Medulla oblongata (tissue), 1 donor: ENCODE measurements at regions not wholly inside any gene's neighbourhood (a gene's known extent, or its start where the extent isn't known, plus 50 kb on each side); places are given as distances from the start of the nearest gene placed in this dataset.
A peak's percentile ranks its signal among the peaks of the same experiment; 100 is the strongest.
"Not testable (repeated sequence)": the region's sequence is repeated elsewhere in the genome, so short reads cannot be mapped to it uniquely, and the experiment has no call there.

Experiments
- DNase-seq: peaks from one replicate; pipeline ENCODE4 v3.0.0-alpha.2; 2015; ENCODE audit errors: extremely low spot score

DNA sequence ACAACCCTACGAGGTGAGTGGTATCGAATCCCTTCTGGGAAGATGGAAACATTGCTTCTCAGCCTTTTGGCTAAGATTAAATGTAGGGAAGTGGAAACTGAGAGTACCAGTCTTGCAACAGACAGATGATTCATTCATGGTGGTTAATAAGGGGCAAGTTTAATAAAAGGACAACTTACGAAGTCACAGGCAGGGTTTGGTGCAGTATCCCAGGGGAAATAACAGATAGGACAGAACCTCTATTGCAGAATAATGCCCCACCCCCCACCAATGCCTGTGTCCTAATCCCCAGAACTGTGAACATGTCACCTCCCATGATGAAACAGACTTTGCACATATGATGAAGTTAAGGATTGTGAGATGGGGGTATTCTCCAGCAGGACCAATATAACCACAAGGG lies 212.5 kb downstream of the TBX5 start:
- no peak for DNase-seq

DNA sequence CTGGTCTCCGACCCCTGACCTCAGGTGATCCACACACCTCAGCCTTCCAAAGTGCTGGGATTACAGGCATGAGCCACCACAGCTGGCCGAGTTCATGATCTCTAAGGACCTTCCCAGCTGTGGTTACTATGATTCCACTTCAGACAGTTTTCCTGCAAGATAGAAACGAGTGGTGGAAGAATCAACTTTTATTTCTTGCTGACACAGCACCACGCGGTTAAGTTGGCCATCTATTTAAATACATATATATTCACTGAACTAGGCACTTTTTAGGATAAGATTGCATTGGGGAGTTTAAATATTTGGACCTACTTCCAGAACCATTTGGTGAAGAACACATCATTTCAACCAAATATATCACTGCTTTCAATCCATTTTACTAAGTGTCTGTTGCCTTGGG lies 213.4 kb downstream of the TBX5 start:
- DNase-seq, result no peak

DNA sequence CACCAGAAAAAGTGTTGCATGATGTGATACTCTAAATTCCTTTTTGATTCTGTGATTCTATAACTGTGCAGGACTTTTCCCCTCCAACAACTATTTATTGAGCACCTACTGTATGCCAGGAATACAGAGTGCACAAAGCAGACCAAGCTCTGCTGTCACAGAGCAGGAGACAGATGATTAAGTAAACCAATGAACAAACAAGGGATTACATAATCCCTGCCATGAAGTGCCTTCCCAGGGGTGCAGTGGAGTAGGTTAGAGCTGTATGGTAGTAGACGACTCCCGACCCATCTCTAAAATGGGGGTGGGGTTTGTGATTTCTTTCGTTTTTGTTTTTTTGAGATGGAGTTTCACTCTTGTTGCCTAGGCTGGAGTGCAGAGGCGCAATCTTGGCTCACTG lies 213.9 kb downstream of the TBX5 start:
- no peak for DNase-seq

DNA sequence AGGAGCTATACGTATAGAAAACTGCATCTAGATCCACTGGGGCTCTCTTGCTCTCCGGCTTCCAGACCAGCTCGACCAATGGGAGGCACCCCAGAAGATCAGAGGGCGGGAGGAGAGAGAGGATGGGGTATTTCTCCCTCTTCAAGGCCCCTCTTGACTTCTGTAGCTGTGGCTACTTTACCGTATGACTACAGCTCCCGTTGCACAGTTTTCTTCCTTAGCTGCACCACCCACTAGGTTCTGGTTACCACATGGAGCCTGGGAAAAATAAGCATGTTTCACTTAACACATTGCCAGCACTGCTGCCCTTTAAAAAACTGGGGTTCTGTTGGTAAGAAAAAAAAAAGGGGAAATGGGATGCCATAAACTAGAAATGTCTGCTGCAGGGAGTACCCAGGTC lies 214.4 kb downstream of the TBX5 start:
- DNase-seq, result no peak

DNA sequence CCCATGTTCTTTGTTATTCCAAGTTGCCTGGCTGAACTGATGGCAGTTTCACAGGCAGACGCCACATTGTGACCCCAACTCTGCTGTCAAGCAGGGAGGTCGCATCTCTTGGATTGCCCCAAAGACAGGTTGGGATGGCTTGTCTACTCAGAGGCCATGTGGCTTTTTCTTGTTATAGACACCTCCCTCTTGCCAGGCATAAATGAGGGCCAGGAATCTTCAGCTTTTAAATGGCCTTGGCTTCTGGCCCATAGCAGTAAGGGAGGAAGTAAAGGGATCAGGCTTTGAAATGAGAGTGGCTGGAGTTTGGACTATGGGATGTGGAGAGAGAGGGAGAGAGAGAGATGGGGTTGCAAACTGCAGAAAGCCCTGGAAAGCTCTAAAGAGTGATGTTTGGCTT lies 215.0 kb downstream of the TBX5 start:
- DNase-seq, result no peak

DNA sequence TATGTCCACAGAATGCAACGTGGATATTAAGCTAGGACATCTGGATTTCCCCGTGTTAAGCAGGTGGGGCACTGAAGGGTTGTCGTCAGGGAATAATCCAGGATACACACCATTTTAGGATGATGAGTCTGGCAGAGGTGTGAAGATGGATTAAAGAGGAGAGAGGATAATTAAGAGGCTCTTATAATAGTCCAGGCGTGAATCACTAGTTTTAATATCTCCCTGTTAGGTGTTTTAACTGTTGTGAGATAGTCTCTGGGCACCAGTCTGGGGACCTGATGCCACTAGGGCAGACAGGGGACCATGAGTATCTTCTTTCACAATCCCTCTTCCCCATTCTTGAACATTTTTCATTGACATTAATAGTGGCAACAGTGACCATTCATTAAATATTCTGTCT lies 216.7 kb downstream of the TBX5 start:
- DNase-seq, result no peak

DNA sequence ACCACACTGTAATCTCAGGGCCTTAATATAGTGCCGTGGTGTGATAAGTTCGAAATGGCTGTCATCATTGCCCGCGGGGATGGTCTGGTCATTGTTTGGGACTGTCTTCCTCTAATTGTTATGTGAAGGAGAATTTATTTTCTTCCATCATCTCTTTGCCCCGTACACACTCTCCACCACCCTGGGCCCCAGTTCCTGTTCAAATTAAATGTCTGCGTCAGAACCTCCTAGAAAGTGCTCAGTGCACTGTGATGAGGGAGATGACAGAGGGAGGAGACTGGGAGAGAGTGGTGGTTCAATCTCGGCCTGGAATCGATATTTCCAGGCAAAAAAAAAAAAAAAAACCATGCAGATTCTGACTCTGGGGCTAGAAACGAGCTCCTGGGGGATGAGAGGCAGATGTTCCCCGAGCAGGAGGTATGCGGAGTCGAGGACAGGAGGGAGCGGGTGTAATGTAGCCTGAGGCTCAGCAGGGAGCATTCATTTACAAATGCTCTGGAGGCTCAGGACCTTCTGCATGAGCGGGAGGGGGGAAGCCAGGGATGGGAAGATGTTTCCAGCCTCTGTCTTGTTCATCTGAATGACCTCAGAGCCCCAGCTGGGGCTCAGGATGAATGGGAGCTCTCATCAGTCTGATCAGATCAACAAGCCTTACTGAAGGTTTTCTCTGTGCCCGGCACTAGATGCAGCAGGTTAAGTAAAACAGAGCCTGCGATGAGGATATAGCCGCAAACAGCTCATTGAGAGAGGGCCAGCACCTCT lies 219.5 kb downstream of the TBX5 start:
- DNase-seq, result peak; percentile 93

DNA sequence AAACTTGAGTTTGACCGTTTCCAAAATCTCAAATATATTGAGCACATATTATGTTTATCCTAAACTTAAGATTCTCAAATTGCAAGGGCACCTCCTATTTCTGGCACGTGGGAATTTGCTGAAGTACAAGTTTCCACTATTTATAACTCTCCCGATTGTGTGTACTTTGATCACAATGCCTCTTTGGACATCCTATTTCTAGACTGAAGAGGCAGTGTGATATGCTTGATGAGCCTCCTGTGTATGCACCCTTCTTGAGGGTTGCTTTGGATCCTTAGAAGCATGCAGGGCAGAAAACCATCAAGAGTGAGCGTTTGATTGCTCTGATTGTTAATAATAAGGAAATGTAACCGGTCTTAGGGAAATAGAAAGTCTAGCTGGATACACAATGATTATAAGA lies 218.9 kb upstream of the RBM19 start:
- no peak for DNase-seq

DNA sequence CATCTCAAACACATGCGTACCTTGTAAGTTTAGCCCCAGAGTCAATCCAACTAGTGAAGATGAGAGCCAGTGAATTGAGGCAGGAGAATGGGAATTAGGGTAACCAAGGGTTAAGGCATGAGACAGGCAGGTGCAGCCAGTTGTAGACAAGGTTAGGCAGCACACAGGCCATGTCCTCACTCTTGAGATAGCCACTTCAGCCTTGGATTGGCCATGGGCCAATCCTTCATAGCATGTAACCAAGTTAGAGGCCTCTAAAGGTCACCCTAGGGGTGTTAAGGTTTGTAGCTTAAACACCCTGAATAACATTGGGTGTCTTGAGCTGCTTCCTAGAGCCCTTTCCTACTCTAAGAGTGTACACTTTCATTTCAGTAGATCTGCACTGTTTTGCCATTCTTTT lies 208.2 kb upstream of the RBM19 start:
- DNase-seq, result no peak

DNA sequence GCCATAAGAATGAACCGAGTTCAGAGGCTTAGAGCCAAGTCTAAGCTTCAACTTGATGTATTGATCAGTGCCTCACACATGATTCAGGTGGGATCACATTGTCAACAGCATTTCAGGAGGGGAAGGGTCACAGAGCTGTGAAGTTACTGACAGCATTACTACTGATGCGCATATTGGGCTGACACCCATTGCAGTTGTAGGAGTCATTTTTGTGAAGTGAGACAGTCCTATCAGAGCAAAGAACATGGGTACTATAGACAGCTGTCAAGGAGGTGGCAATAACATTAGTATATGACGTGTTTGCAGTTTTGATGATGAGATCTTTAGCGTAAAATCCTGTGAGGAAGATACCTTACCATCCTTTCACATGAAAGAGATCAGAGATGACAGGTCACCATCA lies 206.0 kb upstream of the RBM19 start:
- no peak for DNase-seq

DNA sequence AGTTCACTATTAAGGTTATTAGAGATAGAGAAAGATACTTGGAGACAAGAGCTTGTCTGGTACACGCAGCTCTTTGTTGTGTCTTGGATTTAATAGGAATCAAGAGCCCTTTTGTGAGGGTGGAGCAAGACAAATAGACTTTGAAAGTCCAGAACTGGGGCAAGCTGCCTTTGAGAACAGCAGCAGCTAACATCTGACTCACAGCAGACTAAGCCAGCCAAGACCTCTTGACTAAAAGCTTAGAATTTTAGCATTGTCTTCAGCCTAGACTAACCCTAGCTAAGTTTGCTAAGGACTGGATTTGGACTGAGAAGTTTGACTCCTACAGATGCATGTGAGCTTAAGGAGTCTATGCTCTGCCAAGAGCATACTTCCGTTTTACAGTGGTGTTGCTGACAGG lies 201.9 kb upstream of the RBM19 start:
- DNase-seq, result peak; percentile 21

DNA sequence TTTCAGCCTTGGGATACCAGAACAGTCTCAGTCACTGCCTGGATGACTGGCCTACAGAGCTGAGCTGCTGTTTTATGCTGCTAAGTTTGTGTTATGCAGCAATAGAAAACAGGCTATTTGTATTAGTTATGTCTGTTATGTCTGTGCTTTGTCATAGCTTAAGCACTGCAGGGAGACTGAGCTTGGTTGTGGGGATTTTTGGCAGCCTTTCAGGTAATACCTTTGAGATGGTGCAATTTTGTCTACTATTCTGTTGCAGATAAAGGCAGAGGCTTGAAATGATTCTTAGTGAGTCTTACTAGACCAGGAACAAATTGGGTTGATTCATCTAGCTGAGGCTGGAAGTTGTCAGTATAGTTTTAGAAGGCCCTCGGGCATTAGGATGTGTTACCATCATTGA lies 201.3 kb upstream of the RBM19 start:
- DNase-seq, result no peak

DNA sequence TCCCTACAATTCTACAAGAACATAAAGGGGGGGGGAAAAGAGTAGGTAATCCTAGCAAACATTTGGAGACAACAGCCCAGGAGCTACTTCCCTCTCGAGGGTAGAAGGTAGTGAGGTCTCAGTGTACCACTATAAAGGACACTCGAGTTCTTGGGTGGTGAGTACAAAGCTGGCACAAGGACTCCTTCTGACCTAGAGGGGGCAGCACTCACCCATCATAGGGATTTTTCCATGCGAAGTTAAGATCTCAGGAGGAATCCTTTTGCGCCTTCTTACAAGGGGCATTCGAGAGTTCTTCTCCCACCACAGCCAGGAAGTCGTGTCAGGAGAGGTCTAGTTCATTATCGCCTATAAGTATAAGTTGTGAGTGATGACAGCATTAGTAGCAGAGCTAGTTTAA lies 200.2 kb upstream of the RBM19 start:
- peak; percentile 79 for DNase-seq

DNA sequence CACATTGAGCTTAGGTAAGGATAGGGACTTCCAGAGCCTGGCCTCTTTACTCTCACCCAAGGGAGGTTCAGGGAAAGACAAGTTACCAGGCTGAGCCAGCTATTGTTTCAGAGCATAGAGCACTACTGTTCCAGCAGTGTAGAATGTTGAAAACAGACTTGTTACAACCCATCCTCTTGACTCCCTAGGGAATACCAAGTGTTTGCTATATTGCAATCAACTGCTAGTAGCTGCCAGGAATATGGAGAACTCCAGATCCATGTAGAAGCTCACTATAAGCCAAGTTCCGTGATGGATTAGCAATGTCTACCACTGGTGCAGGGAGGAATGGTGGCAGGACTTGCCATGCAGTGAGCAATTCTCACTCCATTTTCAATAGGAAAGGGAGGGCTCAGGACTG lies 199.8 kb upstream of the RBM19 start:
- DNase-seq, result no peak

DNA sequence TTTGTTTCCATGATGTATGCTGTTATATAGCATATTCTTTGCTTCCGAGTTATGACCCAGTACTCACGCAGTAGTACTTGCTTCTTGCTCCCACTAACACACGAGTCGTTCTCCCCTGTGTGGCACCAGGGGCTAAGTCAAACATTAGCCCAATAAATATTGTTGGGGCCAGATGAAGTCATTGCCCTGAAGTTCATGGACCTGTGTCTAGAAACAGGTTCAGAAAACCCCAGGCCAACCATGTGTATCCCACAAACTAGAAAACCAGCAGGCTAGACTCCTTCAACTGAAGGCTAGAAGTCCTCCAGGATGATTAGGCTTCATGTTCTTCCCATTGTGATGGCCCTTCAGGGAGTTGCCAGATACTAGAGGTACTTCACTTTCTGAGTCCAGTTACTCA lies 198.2 kb upstream of the RBM19 start:
- no peak for DNase-seq

DNA sequence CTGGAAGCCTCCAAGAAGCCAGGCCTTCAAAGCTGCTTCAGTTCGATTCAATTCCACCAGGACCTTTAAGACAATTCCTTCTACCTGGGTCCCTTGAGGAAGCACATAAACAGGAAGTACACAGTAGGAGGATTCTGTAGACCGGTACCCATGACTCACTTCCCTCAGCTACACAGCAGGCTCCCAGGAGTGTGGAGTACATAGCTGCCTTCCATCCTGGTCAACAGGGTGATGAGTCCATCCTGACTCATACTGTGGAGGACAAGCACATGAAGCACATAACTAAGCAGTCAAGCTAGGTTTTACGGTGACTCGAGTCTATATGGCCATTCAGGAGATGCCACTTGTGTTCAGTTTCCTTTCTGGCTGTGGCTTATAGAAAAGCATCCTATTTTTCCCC lies 197.6 kb upstream of the RBM19 start:
- DNase-seq, result no peak

DNA sequence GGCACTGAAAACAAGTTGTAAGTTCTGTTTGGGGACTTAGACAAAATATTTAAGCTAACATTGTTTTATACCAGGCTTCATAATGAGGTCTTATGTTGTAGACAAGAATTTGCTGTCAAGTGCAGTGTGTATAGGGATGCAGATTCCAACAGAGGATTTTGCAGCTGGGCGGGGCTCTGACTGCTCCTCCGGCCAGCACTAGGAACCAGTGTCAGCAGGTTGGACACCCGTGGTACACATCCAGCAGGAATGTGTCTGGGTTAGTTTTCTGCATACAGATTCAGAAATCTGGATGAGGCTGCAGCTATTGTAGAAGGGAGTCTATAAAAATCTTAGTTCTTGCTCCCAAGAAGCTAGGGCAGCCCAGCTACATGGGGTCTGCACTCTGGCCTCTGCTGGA lies 194.3 kb upstream of the RBM19 start:
- no peak for DNase-seq

DNA sequence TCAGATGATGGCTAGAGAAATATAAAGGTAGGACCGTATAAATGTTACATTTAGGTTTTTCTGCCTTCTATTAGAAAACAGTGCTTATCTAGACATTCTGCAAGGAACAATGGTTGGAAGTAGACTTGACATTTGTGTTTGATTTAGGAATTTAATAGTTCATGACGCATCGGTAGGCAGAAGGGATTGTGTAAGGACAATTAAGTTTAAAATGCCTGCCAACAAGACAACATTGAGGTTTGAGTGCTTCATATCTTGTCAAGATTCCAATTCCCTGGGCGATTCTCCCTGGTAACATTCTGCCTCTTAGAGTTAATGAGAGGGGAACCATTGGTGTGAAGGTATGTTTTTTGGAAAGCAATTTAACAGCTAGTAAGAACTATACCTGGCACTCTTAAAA lies 186.8 kb upstream of the RBM19 start:
- no peak for DNase-seq

DNA sequence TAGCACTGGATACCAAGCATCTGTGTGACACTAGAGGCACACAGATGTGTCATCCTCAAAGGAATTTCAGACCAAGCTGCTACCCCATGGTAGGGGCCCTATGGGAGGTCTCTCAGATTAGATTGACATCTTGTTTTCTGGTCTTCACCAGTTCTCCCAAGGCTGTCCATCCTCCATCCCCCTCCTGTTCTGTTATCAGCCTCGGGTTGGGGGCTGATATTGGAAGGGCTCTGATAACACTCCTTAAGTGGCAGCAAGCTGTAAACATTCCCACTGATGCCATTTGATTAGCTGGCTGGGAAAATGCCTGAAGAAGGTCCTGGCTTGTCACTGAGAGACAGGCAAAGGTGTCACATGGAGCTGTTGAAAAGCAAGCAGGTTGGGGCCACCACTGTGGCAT lies 185.9 kb upstream of the RBM19 start:
- no peak for DNase-seq

DNA sequence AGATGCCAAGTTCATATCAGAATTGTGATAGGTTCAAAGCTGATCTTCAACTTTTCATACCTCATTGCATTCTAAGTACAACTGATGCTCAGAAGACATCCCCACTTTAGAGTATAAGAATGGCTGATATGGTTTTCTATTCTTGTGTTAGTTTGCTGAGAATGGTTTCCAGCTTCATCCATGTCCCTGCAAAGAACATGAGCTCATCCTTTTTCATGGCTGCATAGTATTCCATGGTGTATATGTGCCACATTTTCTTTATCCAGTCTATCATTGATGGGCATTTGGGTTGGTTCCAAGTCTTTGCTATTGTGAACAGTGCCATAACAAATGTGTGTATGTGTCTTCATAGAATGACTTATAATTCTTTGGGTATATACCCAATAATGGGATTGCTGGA lies 184.5 kb upstream of the RBM19 start:
- not testable (repeated sequence) for DNase-seq

DNA sequence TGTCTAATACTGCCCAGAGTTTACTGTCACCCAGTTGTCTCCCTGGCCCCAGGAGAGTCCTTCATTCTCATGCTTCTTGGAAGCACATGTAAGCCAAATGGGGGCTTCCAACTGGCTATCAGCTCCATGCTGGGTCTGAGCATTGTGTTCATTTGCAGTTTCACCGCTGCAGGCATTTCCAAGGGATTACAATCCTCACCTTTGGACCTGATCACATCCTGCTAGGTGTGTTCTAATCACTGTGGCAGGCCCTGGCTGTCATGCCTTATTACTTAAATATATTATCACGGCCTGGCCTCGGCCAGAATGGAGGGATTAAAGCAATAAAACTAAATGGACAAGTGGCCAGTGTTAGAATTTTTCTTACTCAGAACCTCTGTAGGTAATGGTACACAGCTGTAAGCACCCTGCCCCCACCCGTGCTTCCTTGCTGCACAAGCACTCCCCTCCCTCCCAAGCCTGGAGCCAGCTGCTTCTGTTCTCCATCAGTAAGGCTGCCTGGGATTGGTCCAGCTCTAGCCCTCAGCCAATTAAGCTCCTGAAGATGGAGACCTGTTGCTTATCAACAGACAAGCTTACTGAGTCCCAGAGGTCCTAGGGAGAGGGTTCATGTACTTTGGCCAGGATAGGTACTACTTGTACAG lies 175.9 kb upstream of the RBM19 start:
- no peak for DNase-seq

DNA sequence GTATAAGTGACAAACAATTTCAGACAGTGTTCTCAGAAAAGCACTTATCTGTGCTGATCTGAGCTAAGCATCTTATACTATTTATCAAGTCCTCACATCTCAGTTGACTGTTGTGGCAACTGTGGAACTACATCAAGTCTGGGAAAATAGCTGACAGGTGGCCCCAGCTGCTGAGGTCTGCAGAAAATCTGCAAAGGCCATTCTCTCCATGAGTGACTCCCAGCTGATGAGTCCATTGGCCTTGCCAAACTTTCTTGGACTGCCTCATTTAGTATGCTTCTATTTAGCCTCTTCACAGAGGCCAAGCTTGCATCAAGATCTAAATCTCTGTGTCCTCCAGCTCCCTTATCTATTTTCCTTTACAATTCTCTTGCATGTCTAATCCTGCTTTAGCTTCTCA lies 174.5 kb upstream of the RBM19 start:
- no peak for DNase-seq

DNA sequence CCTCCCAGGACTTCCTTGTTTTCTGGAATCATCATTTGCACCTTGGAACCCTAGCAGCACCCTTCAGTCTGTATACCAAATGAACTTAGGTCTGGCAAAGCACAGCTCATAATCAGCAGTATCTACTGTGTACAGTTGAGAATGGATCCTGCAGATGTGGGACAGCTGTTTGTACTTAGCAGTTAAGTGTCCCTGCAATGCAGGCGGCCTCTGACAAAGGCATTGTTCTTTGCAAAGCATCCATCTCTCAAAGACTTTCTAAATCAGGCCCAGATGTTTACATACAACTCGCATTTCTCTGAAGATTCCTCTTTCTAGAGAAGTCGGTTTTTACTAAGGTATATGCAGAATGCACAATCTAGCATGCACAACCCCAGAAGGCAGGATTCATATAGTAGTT lies 170.5 kb upstream of the RBM19 start:
- no peak for DNase-seq

DNA sequence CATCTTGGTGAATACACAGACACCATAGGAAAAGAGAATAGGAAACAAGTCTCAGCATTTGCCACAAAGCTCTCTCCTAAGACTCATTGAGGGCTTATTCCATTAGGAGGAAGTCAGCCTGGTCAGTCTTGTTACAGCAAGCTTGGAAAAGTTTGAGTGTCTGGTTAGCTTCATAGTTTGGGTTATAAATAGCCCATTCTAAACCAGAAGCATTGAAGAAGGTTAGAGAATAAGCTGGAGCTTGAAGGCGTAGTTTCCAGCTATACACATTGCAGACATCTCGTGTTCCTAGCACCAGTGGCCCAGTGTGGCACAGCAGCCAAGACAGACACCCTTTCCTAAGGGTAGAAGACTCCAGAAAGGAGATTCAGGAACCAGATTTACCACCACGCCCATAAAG lies 168.8 kb upstream of the RBM19 start:
- DNase-seq, result no peak
